ENCODE measurements at regions not wholly inside any gene's neighbourhood (a gene's known extent, or its start where the extent isn't known, plus 50 kb on each side); places are given as distances from the start of the nearest gene placed in this dataset.

DNA sequence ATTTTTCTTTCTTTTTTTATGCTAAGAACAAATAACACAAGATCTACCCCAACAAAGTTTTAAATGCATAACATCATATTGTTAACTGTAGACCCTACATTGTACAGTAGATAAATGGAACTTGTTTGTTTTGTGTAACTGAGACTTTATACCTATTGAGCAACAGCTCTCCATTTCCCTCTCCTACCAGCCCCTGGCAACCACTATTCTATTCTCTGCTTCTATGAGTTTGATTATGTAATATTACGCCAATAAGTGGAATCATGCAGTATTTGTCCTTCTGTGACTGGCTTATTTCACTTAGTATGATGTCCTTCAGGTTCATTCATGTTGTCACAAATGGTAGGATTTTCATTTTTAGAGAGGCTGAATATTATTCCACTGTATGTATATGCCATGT lies 308.2 kb upstream of the PRR16 start:
- TF ChIP-seq, protein P1, sequence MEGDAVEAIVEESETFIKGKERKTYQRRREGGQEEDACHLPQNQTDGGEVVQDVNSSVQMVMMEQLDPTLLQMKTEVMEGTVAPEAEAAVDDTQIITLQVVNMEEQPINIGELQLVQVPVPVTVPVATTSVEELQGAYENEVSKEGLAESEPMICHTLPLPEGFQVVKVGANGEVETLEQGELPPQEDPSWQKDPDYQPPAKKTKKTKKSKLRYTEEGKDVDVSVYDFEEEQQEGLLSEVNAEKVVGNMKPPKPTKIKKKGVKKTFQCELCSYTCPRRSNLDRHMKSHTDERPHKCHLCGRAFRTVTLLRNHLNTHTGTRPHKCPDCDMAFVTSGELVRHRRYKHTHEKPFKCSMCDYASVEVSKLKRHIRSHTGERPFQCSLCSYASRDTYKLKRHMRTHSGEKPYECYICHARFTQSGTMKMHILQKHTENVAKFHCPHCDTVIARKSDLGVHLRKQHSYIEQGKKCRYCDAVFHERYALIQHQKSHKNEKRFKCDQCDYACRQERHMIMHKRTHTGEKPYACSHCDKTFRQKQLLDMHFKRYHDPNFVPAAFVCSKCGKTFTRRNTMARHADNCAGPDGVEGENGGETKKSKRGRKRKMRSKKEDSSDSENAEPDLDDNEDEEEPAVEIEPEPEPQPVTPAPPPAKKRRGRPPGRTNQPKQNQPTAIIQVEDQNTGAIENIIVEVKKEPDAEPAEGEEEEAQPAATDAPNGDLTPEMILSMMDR (IDR thresholded peaks at IDR 0.05), result no peak
- TF ChIP-seq POLR2A (IDR thresholded peaks at IDR 0.05), result no peak
